ELR (cell line): ENCODE measurements at regions not wholly inside any gene's neighbourhood (a gene's known extent, or its start where the extent isn't known, plus 50 kb on each side); places are given as distances from the start of the nearest gene placed in this dataset.

Experiments
- DNase-seq: peaks from one replicate; pipeline ENCODE4 v3.0.0-alpha.2; 2015; ENCODE audit warnings: low read depth

- DNase-seq: no peak
Measured at GRCh38 chr12:58583940-58584339, 336.4 kb downstream of the LRIG3 start.

DNA sequence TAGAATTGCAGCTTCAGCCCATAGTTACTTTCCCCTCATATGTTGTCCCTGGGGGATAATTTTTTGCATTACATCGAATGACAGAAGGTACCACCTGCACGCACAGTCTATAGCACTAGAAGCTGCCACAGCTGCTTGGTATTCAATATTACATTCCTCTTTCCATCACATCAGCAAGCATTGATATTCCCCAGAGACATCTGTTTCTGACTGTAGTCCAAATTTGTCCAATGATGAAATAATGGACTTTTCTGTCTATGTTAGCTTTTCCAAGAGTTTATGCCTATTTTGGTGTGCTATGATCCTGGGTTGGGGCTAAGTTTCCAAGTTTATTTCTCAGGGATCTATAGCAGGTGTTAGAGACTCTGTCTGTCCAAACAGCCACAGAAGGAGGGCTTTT, 335.4 kb downstream of the LRIG3 start:
- no peak for DNase-seq

DNA sequence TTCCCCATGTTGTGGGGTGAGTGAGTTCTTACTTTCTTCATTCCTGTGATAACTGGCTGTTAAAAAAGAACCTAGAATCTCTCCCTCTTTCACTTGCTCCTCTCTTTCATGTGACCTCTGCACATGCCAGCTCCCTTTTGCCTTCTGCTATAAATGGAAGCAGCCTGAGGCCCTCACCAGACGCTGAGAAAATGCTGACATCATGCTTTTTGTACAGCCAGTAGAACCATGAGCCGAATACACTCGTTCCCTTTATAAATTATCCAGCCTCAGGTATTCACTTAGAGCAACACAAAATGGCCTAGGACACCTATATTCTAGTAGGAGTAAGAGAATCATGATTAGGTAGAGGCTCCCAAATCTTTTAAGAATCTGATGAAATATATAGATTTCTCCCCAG, 333.5 kb downstream of the LRIG3 start:
- no peak for DNase-seq

GRCh38 chr12:58588770-58589169, 331.5 kb downstream of the LRIG3 start:
- peak; percentile 44 for DNase-seq

DNA sequence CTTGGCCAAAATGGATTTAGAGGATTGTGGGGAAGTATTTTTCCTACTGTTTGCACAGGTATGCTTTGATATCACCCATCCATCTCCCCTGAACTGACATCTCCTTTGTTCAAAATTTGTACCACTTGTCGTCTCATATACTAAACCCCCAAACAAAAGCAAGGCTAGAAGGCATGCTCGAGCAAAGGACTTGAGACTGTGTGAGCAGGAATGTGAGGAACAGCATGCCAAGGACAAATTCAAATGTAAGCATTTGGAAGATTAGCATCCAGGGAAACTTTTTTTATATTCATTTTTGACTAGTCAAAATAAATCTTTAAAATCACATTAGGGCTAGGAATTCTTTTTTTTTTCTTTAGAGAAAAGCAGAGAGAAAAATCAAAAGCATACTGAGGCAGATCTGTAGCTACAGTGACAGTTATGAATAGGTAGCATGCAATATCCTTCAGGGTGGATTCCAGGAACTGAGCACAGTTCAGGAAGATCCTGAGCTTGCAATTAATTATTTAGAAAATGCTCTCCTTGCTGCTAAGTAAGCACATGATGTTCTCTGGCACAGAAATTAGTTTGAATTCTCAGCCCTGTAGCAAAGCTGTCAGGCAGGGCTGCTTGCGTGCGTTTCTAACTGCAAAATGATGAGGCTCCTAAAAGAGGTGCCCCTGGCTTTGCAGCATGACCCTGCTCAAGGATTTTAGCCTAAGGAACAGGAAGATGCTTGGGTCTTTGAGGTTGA, 327.7 kb downstream of the LRIG3 start:
- DNase-seq: no peak

- no peak for DNase-seq
Measured at GRCh38 chr12:58593557-58594304, 326.6 kb downstream of the LRIG3 start.

DNA sequence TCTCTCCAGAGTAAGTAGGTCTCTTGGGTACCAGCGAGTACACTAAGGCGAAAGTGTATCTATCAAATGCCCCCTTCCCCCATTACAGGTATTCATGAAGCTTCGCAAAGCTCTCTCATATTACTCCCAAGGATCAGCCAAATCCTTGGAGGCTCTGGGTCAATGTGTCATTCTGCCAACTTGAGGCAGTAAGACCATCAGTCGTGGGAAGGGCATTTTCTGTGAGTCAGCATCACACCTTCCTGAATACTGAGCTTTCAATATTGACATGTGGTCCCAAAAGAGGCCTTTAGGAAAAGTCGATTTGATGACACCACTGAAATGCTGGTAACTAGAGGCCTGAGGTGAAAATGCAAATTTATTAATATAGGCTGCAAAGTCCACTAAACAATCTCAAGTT, 323.9 kb downstream of the LRIG3 start:
- DNase-seq: peak; percentile 46

DNA sequence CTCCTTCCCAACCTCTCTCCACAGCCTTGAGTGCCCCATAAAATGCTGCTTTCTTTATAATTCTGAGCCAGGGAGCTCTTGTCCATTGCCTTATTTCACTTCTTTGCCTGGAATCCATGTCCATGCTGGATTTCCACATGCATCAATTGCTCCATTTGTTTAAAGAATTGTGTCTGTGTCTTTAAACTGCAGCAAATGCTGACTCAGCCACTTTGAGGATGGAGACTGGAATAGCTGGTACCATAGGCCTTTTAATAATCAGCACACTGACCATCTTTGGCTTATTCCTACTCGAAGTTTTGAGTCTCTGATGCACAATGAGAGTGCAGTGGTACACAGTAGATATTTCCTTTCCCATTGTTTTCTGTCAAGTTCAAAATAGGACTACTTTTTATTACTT, 318.8 kb downstream of the LRIG3 start:
- DNase-seq: no peak

DNA sequence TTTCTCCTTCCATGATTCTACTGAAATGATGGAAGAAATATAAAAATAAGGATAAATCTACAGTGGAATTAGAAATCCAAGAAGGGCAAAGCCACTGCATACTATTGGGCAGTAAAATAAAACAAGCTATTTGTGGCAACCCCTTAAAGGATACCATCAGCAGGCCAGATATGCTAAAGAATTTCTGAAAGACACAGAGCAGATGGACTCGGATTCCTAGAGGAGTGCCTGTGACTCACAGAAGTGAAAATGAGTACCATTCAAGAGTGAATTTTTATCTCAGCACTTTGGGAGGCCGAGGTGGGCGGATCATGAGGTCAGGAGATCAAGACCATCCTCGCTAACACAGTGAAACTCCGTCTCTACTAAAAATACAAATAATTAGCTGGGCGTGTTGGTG, 318.1 kb downstream of the LRIG3 start:
- no peak for DNase-seq

DNA sequence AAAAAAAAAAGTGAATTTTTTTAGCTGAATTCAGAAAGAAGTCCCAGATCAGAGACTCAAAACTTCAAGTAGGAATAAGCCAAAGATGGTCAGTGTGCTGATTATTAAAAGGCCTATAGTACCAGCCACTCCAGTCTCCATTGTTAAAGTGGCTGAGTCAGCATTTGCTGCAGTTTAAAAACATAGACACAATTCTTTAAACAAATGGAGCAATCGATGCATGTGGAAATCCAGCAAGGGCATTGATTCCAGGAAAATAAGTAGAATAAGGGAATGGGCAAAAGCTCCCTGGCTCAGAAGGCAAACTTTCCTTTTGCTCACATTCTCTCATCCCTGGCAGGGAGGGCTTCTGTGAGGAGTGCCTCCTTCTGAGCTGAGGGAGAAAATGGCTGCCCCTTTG, 317.6 kb downstream of the LRIG3 start:
- DNase-seq: no peak

- DNase-seq: no peak
Measured at GRCh38 chr12:58607805-58608204, 312.5 kb downstream of the LRIG3 start.

DNA sequence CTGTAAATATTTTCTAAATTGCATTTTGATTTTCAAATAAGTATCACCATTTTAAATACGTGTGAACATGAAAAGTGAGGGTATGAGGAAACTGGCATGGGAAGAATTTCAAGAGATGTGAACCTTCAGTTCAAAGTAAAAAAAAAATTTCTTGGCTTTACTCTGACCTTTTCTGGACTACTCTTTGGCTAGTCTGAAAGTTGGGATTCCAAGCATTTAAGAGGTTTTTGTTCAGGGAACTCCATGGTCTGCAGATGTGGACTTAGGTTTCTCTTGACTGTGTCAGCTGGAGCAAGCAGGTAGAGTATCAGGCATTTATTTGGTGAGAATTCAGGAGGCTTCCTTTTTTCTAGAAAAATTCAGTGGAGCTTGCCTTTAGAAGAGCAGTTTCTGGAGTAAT, 311.6 kb downstream of the LRIG3 start:
- DNase-seq: no peak

- no peak for DNase-seq
Measured at GRCh38 chr12:58615047-58615446, 305.3 kb downstream of the LRIG3 start.

- DNase-seq: no peak
Measured at GRCh38 chr12:58615576-58615975, 304.7 kb downstream of the LRIG3 start.

- DNase-seq: no peak
Measured at GRCh38 chr12:58616618-58617017, 303.7 kb downstream of the LRIG3 start.

GRCh38 chr12:58621126-58621525, 299.2 kb downstream of the LRIG3 start:
- DNase-seq: no peak

DNA sequence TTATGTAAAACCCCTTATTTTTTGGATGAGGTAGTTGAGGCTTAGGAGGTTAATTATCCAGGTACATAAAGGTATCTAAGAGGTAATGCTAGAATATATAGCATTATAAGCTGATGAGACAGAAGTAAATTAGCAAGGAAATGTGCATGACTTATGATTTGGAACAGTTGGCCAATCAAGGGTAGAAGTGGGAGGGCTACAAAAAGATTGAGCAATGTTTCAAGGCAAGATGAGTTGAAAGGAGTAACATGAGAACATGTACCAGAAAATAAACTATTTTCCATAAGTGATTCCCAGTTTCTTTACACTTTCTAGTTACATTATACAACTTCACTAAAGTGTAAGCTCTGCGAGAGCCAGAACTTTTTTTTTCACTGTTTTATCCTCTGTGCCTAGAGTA, 290.9 kb downstream of the LRIG3 start:
- no peak for DNase-seq

- DNase-seq: no peak
Measured at GRCh38 chr12:58633479-58633878, 286.8 kb downstream of the LRIG3 start.

DNA sequence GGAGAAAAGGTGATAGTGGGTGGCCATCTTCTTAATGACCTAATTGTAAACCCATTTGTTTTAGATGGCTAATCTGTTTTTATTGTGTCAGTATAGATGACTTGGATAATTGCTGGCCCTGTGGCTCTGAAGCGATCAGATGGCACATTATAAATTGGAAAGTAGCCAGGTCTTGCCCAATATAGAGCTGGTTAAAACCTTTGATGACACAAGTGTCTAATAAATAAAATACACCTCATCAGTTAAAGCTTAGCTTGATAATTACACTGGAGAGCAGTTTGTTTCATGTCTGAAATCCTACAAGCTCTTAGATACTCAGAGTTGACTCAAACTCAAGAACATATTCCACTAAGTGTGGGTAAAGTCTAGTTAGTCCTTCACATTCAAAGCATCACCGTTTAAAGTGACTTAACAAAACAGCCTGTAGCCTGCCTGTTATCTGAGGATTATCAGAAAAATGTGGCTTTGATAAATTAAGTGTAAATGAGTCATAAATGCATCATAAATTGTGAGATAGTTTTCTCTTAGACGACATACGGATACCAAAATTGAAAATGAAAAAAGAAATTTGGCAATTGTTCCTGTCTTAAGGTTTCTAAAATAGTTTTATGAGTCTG, 280.9 kb downstream of the LRIG3 start:
- DNase-seq: no peak

DNA sequence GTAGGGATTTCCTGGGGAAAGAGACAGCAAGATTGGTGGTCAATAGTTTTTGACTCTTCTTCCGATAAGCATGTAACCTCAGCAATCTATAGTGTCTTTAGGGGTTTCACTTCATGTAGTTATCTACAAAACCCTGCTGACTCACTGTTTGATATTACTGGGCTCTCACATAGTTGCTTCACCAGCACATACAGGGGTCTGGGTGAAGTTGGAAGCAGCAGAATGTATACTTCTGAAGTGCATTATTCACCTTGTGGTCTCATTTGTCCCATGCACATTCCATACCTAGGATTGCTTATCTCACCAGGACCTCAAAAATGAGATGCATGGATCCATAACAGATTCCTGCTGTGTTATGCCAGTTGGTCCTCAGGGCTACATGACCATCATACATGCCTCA, 280.0 kb downstream of the LRIG3 start:
- DNase-seq: peak; percentile 2

GRCh38 chr12:58645946-58646345, 274.4 kb downstream of the LRIG3 start:
- no peak for DNase-seq

DNA sequence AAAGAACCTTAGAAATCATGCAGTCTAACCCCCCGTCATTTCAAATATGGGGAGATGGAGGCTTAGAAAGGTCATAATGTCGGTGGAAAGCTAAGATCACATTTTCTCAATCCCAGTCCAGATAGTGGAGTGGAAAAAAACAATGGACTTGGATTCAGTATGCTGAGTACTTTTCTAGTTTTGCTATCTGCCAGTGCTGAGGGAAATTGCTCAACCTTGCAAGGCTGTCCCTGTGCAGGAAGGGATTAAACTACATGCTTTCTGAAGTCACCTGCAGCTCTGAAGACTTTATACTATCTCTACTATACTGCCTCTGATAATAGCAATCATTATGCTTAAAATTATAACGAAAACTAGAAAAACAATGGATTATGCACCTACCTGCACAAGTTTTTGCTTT, 272.8 kb downstream of the LRIG3 start:
- DNase-seq: no peak

- no peak for DNase-seq
Measured at GRCh38 chr12:58648176-58648575, 272.1 kb downstream of the LRIG3 start.
